GM23338 (cell line): ENCODE measurements at regions not wholly inside any gene's neighbourhood (a gene's known extent, or its start where the extent isn't known, plus 50 kb on each side); places are given as distances from the start of the nearest gene placed in this dataset.

ENCODE experiments used
- CREB1 ChIP-seq: fragments of 250-450 bp; sonication (Bioruptor Pico); IDR thresholded peaks from 2 replicates; pipeline ENCODE4 v1.5.0; 2020; ENCODE audit warnings: low read depth, mild to moderate bottlenecking, moderate library complexity
- CTCF ChIP-seq, 2 experiments: fragments of 200-600 bp in 1 of 2; sonication (generic) in 1 of 2; conservative IDR thresholded peaks; 2 replicates each; pipeline versions ENCODE4 v1.5.1 to v1.6.1; 2016 to 2017; ENCODE audit warnings: antibody characterized with exemption in 2 of 2, low read depth in 2 of 2, mild to moderate bottlenecking in 2 of 2, moderate library complexity in 1 of 2
- EZH2 ChIP-seq: fragments of 200-600 bp; sonication (generic); IDR thresholded peaks from one replicate; pipeline ENCODE4 v1.8.0; 2017; ENCODE audit warnings: antibody characterized with exemption, mild to moderate bottlenecking, low read depth; ENCODE audit not compliant: unreplicated experiment

- no peak for TF ChIP-seq CTCF (conservative IDR thresholded peaks at IDR 0.05; ENCODE audit: low read depth in 2 of 2)
- TF ChIP-seq EZH2 = no peak
- TF ChIP-seq CREB1 = no peak
Observed at GRCh38 chr2:136206613-136207012, 88.7 kb upstream of the CXCR4 start.
